ENCODE measurements at regions not wholly inside any gene's neighbourhood (a gene's known extent, or its start where the extent isn't known, plus 50 kb on each side); places are given as distances from the start of the nearest gene placed in this dataset.

DNA sequence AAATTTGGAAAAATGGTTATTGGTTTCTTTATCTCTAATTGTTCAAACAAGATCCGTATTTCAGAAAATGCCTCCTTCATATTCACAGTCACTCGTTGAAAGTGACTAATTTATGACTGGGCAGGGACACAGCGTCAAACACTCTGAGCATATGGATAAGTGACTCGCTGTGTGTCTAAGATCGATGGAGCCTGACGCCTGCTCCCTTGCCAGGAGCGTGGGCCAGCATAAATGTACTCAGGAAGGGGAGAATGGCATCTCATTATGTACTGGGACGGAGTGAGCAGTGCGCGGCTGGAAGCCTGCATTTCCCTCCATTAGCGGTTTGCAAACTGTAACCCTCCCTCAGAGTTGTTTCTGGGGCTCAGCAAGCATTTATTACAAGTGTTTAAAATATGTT lies 79.8 kb upstream of the CAST start:
- intact Hi-C loops (cut with micrococcal nuclease) = no loop called here

- intact Hi-C loops (cut with micrococcal nuclease) = no loop called here
Observed at GRCh38 chr5:96584712-96585111, 77.5 kb upstream of the CAST start.

- intact Hi-C loops (cut with micrococcal nuclease) = no loop called here
Observed at GRCh38 chr5:96588539-96588938, 73.6 kb upstream of the CAST start.

- intact Hi-C loops (cut with micrococcal nuclease) = no loop called here
Observed at GRCh38 chr5:96590796-96591195, 71.4 kb upstream of the CAST start.

DNA sequence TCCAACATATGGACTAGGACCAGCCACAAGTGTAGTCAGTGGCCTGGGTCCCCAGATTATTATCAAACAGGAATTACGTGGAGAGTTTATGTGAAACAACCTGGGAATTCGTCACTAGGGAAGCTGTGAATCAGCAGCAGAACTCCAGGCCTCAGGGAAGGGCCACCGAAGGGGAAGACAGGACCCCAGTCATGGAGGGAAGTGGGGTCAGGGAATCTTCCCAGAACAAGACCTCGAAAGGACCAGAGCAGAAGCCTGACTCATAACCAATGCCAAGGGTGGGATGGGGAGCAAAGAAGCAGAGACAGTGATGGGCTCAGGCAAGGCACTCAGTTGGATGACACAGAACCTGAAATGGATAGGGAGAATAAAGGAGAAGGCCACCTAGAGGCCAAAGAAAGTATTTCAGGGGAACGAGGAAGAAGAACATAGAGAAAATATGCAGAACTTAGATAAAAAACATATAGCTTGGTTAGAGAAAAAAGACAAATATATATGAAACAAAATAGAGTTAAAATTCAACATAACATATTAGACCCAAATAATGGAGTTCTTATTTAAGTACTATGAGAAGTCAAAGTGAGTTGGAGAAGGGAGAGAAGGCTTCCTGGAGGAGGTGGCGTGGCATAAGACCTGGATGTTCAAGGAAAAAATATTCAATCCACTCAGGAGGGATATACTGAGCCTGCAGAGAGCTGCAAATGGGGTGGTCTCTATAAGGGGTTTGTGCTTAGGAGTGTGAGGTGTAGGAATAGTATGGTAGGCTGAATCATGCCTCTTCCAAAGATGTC lies 66.7 kb upstream of the CAST start:
- intact Hi-C loops (cut with micrococcal nuclease) = no loop called here

GRCh38 chr5:96597438-96598020 lies 64.6 kb upstream of the CAST start:
- intact Hi-C loops (cut with micrococcal nuclease) = no loop called here

DNA sequence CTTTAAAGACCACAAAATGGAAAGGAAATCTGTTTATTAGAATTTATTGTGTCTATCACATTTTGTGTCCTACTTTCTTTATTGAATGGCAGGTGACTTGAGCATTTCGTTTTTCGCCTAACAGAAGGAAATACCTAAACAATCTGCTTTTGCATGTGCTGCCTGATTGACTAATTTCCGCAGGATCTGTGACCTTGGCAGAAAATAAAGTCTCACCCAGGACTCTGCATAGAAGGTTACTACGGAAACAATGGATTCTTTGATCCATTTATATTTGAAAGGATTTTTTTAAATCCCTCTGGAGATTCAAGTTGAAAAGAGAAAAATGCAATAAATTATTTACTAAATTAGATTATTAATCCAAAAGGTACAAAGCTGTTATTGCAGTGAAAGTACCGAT lies 61.0 kb upstream of the CAST start:
- intact Hi-C loops (cut with micrococcal nuclease) = loop anchor here (1.0 to 2.0 kb wide), 6 partner anchors 64 to 820 kb away; partner anchors contain the start of gene ELL2

DNA sequence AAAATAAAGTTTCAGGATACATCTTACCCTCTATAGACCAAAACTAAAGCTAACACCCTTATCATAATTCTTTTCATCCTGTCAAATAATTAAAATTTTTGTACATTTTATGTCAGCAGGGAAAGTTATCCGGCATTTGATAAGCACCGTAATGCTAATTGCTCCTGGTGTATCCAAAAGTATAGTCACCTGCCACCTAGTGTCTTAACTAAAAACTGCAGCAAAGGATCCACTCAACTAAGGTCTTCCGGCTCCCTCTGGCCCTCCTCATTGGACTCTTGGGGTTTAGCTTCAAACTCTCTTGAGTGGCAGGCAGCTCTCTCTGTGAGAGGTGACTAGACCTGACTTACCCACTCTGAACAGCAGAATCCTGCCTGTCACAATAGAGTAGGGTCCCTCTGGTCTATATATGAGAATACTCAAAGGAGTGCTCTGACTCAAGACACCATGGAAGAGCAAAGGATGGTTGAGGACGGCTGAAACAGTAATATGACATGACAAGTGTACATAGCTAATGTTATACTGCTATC lies 60.4 kb upstream of the CAST start:
- intact Hi-C loops (cut with micrococcal nuclease) = loop anchor here (1.0 to 2.0 kb wide), 6 partner anchors 64 to 821 kb away; partner anchors contain the start of gene ELL2

- intact Hi-C loops (cut with micrococcal nuclease) = no loop called here
Observed at GRCh38 chr5:96602776-96603175, 59.4 kb upstream of the CAST start.

GRCh38 chr5:96605144-96605837 lies 56.9 kb upstream of the CAST start:
- intact Hi-C loops (cut with micrococcal nuclease) = no loop called here

DNA sequence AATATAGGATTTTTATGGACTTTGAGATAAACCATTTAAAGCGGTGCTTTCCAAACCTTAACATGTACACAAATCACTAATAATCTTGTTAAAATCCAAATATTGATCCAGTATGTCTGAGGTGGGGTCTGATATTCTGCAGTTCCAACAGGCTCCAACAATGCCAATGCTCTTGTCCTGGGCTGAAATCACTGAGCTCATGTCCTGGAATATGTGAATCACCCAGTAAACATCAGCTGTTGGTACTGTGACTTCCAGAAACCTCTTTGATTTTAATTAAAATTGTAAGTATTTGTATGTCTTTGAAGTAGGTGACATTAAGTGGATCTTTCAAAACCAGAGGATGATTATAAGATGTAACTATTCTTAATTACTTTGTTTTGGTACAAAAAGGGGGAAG lies 52.8 kb upstream of the CAST start:
- intact Hi-C loops (cut with micrococcal nuclease) = no loop called here

DNA sequence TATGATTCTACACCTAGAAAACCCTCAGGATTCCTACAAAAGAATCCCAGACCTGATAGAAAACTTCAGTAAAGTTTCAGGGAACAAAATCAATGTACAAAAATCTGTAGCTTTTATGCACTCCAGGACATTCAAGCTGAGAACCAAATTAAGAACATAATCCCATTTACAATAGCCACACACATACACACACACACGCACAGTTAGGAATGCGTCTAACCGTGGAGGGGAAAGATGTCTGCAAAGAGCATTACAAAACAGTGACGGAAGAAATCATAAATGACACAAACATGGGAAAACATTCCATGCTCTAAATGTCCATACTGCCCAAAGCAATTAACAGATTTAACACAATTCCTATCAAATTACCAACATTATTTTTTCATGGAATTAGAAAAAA lies 51.4 kb upstream of the CAST start:
- intact Hi-C loops (cut with micrococcal nuclease) = loop anchor here (5.0 kb wide), 2 partner anchors 267 to 532 kb away; partner anchors contain the start of genes ERAP2 and LIX1

GRCh38 chr5:96611946-96612345 lies 50.2 kb upstream of the CAST start:
- intact Hi-C loops (cut with micrococcal nuclease) = loop anchor here (5.0 kb wide), 2 partner anchors 265 to 530 kb away; partner anchors contain the start of genes ERAP2 and LIX1
